ENCODE measurements at regions not wholly inside any gene's neighbourhood (a gene's known extent, or its start where the extent isn't known, plus 50 kb on each side); places are given as distances from the start of the nearest gene placed in this dataset.

DNA sequence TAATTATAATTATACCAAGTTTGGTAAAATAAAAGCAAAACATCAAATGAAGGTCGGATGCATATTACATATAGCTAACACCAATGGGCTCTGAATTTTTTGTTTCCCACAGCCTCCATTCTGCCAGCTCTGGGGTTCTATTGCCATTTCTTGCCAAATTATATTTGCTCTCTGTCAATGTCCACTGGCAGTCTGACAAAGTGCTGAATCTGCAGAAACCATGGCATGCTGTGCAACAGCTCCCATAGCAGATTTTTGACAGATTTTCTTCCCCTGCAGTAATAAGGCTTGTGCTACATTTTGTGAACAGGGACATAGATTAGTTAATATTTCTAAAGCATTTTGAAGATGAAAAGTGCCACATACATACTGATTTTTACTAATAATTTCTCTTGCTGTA lies 1102.1 kb downstream of the DIAPH3 start:
- H3K36me3 ChIP-seq (ENCODE audit: insufficient read depth): no peaks in the 10 kb centered on the region
- no peaks in the 10 kb centered on the region for H3K36me3 Mint-ChIP-seq (ENCODE audit: low read depth)
- no peaks in the 10 kb centered on the region for H3K27me3 ChIP-seq (ENCODE audit: insufficient read depth)
- no peaks in the 10 kb centered on the region for H3K4me1 ChIP-seq (ENCODE audit: insufficient read depth)
- no peak overlapping the region for H3K27ac ChIP-seq (ENCODE audit: low read depth)
- H3F3A ChIP-seq (replicated peaks; ENCODE audit: low read depth): no peaks in the 10 kb centered on the region
- H3K79me2 ChIP-seq (replicated peaks; ENCODE audit: insufficient read depth): no peaks in the 10 kb centered on the region
- no peak overlapping the region for H3K4me3 ChIP-seq
- no peak overlapping the region for H3K4me3 Mint-ChIP-seq
- TF ChIP-seq EZH2phosphoT487 (IDR thresholded peaks at IDR 0.05; ENCODE audit: unreplicated experiment) (no peak), STAT1 (IDR thresholded peaks at IDR 0.05; ENCODE audit: unreplicated experiment) (no peak), JUNB (IDR thresholded peaks at IDR 0.05; ENCODE audit: unreplicated experiment) (no peak), CREB1 (CRISPR knock-in tag; IDR thresholded peaks at IDR 0.05; ENCODE audit: low read depth) (no peak), ZNF114 (CRISPR knock-in tag; IDR thresholded peaks at IDR 0.05) (no peak), NANOG (IDR thresholded peaks at IDR 0.05; ENCODE audit: borderline replicate concordance) (no peak)
- TF ChIP-seq, protein P1, sequence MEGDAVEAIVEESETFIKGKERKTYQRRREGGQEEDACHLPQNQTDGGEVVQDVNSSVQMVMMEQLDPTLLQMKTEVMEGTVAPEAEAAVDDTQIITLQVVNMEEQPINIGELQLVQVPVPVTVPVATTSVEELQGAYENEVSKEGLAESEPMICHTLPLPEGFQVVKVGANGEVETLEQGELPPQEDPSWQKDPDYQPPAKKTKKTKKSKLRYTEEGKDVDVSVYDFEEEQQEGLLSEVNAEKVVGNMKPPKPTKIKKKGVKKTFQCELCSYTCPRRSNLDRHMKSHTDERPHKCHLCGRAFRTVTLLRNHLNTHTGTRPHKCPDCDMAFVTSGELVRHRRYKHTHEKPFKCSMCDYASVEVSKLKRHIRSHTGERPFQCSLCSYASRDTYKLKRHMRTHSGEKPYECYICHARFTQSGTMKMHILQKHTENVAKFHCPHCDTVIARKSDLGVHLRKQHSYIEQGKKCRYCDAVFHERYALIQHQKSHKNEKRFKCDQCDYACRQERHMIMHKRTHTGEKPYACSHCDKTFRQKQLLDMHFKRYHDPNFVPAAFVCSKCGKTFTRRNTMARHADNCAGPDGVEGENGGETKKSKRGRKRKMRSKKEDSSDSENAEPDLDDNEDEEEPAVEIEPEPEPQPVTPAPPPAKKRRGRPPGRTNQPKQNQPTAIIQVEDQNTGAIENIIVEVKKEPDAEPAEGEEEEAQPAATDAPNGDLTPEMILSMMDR (conservative IDR thresholded peaks at IDR 0.05; ENCODE audit: low read depth in 2 of 2): no peak
- no peaks in the 10 kb centered on the region for H3K9me3 Mint-ChIP-seq
- peaks cover 2% of the 10 kb centered on the region for H3K27me3 Mint-ChIP-seq (ENCODE audit: insufficient read depth, low read depth, poor library complexity)
- no peak overlapping the region for H2AFZ ChIP-seq
- H3K27ac Mint-ChIP-seq: no peak overlapping the region
- no peaks in the 10 kb centered on the region for H3K4me1 Mint-ChIP-seq
- no peak for ATAC-seq
- no peaks in the 10 kb centered on the region for H4K20me1 ChIP-seq (replicated peaks; ENCODE audit: insufficient read depth)
- no peak overlapping the region for H3K4me2 ChIP-seq
- H3K9me2 ChIP-seq (ENCODE audit: insufficient read depth): no peaks in the 10 kb centered on the region
- DNase-seq (ENCODE audit: low spot score): no peak

DNA sequence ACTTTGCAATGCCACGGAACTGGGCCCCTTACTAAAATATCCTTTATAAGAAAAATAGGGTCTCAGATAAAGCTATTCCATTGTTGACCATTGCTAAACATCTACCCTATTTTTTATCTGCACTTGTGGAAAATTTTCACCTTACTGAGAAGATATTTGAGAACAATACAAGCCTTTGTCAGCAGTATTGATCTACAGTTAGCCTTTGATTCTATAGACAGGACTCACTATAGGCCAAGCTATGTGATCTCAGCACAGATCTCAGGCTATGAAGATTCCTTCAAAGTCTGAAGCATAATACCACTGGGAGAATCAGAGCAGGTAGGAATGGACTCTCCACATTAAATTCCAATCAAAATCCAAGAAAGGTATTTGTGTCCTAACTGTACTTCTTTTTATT lies 1099.7 kb downstream of the DIAPH3 start:
- Histone ChIP-seq H3K27ac (ENCODE audit: low read depth) (no peak overlapping the region), H3K36me3 (ENCODE audit: insufficient read depth) (no peaks in the 10 kb centered on the region), H3F3A (replicated peaks; ENCODE audit: low read depth) (no peaks in the 10 kb centered on the region), H3K4me1 (ENCODE audit: insufficient read depth) (no peaks in the 10 kb centered on the region), H3K4me3 (no peak overlapping the region), H3K9me2 (ENCODE audit: insufficient read depth) (no peaks in the 10 kb centered on the region), H3K4me2 (no peak overlapping the region), H3K79me2 (replicated peaks; ENCODE audit: insufficient read depth) (no peaks in the 10 kb centered on the region), H3K27me3 (ENCODE audit: insufficient read depth) (no peaks in the 10 kb centered on the region), H4K20me1 (replicated peaks; ENCODE audit: insufficient read depth) (no peaks in the 10 kb centered on the region), H2AFZ (no peak overlapping the region)
- H3K4me1 Mint-ChIP-seq: no peaks in the 10 kb centered on the region
- no peak overlapping the region for H3K27ac Mint-ChIP-seq
- no peaks in the 10 kb centered on the region for H3K9me3 Mint-ChIP-seq
- ATAC-seq: no peak
- no peaks in the 10 kb centered on the region for H3K36me3 Mint-ChIP-seq (ENCODE audit: low read depth)
- peaks cover 2% of the 10 kb centered on the region for H3K27me3 Mint-ChIP-seq (ENCODE audit: insufficient read depth, low read depth, poor library complexity)
- DNase-seq (ENCODE audit: low spot score): no peak
- no peak overlapping the region for H3K4me3 Mint-ChIP-seq
- no peak for TF ChIP-seq ZNF331 (CRISPR knock-in tag; IDR thresholded peaks at IDR 0.05; ENCODE audit: low read depth)
- no peak for TF ChIP-seq ZNF114 (CRISPR knock-in tag; IDR thresholded peaks at IDR 0.05)
- TF ChIP-seq EZH2 (IDR thresholded peaks at IDR 0.05; ENCODE audit: low read depth, unreplicated experiment): no peak
- TF ChIP-seq, protein P2, sequence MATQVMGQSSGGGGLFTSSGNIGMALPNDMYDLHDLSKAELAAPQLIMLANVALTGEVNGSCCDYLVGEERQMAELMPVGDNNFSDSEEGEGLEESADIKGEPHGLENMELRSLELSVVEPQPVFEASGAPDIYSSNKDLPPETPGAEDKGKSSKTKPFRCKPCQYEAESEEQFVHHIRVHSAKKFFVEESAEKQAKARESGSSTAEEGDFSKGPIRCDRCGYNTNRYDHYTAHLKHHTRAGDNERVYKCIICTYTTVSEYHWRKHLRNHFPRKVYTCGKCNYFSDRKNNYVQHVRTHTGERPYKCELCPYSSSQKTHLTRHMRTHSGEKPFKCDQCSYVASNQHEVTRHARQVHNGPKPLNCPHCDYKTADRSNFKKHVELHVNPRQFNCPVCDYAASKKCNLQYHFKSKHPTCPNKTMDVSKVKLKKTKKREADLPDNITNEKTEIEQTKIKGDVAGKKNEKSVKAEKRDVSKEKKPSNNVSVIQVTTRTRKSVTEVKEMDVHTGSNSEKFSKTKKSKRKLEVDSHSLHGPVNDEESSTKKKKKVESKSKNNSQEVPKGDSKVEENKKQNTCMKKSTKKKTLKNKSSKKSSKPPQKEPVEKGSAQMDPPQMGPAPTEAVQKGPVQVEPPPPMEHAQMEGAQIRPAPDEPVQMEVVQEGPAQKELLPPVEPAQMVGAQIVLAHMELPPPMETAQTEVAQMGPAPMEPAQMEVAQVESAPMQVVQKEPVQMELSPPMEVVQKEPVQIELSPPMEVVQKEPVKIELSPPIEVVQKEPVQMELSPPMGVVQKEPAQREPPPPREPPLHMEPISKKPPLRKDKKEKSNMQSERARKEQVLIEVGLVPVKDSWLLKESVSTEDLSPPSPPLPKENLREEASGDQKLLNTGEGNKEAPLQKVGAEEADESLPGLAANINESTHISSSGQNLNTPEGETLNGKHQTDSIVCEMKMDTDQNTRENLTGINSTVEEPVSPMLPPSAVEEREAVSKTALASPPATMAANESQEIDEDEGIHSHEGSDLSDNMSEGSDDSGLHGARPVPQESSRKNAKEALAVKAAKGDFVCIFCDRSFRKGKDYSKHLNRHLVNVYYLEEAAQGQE (IDR thresholded peaks at IDR 0.05; ENCODE audit: unreplicated experiment): no peak
- TF ChIP-seq, protein P3, sequence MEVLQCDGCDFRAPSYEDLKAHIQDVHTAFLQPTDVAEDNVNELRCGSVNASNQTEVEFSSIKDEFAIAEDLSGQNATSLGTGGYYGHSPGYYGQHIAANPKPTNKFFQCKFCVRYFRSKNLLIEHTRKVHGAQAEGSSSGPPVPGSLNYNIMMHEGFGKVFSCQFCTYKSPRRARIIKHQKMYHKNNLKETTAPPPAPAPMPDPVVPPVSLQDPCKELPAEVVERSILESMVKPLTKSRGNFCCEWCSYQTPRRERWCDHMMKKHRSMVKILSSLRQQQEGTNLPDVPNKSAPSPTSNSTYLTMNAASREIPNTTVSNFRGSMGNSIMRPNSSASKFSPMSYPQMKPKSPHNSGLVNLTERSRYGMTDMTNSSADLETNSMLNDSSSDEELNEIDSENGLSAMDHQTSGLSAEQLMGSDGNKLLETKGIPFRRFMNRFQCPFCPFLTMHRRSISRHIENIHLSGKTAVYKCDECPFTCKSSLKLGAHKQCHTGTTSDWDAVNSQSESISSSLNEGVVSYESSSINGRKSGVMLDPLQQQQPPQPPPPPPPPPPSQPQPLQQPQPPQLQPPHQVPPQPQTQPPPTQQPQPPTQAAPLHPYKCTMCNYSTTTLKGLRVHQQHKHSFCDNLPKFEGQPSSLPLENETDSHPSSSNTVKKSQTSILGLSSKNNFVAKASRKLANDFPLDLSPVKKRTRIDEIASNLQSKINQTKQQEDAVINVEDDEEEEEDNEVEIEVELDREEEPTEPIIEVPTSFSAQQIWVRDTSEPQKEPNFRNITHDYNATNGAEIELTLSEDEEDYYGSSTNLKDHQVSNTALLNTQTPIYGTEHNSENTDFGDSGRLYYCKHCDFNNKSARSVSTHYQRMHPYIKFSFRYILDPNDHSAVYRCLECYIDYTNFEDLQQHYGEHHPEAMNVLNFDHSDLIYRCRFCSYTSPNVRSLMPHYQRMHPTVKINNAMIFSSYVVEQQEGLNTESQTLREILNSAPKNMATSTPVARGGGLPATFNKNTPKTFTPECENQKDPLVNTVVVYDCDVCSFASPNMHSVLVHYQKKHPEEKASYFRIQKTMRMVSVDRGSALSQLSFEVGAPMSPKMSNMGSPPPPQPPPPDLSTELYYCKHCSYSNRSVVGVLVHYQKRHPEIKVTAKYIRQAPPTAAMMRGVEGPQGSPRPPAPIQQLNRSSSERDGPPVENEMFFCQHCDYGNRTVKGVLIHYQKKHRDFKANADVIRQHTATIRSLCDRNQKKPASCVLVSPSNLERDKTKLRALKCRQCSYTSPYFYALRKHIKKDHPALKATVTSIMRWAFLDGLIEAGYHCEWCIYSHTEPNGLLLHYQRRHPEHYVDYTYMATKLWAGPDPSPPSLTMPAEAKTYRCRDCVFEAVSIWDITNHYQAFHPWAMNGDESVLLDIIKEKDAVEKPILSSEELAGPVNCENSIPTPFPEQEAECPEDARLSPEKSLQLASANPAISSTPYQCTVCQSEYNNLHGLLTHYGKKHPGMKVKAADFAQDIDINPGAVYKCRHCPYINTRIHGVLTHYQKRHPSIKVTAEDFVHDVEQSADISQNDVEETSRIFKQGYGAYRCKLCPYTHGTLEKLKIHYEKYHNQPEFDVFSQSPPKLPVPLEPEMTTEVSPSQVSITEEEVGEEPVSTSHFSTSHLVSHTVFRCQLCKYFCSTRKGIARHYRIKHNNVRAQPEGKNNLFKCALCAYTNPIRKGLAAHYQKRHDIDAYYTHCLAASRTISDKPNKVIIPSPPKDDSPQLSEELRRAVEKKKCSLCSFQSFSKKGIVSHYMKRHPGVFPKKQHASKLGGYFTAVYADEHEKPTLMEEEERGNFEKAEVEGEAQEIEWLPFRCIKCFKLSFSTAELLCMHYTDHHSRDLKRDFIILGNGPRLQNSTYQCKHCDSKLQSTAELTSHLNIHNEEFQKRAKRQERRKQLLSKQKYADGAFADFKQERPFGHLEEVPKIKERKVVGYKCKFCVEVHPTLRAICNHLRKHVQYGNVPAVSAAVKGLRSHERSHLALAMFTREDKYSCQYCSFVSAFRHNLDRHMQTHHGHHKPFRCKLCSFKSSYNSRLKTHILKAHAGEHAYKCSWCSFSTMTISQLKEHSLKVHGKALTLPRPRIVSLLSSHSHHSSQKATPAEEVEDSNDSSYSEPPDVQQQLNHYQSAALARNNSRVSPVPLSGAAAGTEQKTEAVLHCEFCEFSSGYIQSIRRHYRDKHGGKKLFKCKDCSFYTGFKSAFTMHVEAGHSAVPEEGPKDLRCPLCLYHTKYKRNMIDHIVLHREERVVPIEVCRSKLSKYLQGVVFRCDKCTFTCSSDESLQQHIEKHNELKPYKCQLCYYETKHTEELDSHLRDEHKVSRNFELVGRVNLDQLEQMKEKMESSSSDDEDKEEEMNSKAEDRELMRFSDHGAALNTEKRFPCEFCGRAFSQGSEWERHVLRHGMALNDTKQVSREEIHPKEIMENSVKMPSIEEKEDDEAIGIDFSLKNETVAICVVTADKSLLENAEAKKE (CRISPR knock-in tag; IDR thresholded peaks at IDR 0.05): no peak
- no peak for TF ChIP-seq EZH2phosphoT487 (IDR thresholded peaks at IDR 0.05; ENCODE audit: unreplicated experiment)
- no peak for TF ChIP-seq POLR2AphosphoS5 (IDR thresholded peaks at IDR 0.05; ENCODE audit: low read depth)
- no peak for TF ChIP-seq CREB1 (CRISPR knock-in tag; IDR thresholded peaks at IDR 0.05; ENCODE audit: low read depth)
- no peak for TF ChIP-seq JUNB (IDR thresholded peaks at IDR 0.05; ENCODE audit: unreplicated experiment)

Data from GM23338 (cell line).